ENCODE measurements at regions not wholly inside any gene's neighbourhood (a gene's known extent, or its start where the extent isn't known, plus 50 kb on each side); places are given as distances from the start of the nearest gene placed in this dataset.
A peak's percentile ranks its signal among the peaks of the same experiment; 100 is the strongest.
"Not testable (repeated sequence)": the region's sequence is repeated elsewhere in the genome, so short reads cannot be mapped to it uniquely, and the experiment has no call there.

DNA sequence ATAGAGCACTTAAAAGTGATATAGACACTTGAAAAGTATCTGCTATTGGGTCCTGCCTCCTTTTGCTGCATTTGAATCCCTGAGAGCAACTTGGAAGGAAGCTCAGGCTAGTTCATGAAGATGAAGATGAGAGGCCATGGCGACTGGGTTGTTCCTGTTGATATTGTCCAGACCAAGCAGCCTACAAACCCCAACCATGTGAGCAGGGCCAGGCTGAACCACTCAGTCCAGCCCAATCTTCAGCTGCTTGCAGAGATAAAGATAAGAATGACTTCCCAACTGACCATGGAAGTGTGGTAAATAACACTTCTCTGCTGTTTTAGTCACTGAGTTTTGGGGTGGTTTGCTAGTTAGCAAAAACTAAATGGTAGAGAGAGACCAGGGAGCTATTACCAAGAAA is 417.6 kb downstream of the SOX11 start:
- DNase-seq: no peak

DNA sequence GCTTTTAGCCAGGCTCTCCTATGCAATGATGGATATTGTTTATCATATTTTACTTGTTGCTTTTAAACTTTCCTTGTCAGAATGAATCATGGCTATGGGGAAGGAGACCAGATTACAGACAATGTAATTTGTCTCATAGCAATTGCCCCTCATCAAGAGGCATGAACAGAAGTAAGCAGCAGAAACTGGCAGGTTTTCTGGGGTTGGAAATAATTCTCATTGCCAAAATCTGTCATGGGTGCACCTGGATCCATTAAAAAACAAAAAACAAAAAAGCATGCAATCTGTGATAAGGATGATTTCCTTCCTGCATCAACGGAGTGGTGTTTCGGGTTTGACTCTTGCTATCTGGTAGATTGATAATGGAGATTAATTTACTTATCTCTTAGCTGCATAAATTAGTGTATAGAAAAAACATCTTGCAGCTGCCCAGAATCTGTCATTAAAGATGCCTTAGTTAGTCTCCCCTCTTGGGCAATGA is 419.6 kb downstream of the SOX11 start:
- DNase-seq: no peak

DNA sequence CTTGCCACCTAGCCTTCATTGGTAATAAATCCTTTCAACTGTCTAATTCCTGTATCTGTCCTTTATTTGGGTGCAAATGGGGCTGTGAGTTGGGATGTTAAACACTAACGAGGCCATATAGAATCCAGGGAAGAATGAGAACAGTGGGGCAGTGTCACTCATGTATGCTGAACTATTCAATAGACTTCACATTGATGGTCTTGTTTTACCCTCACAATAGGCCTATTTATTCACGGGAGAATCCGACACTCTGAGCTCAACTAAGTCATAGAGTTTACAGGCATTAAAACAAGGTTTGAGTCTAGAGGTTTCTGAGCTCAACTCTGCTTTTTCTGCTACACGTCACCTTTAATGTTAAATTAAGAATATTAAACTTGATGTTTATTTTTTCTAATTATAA is 421.6 kb downstream of the SOX11 start:
- no peak for DNase-seq

DNA sequence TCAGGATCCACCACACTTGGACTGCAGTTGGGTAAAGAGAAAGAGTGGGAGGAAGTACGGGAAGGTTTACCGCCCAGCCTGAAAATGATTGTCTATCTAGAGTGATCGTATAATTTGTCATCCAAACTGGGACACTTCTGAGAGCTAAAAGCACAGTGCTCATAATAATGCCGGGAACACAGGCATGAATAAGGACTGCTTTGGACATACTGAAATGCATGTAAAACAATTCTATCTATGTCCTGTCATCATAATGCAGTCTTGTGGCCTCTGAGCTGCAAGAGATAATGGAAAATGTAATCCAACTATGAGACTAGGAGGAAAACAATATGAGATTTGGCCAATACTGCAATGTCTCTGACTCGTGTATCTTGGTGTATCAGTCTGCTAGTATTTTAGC is 435.5 kb downstream of the SOX11 start:
- DNase-seq: no peak

DNA sequence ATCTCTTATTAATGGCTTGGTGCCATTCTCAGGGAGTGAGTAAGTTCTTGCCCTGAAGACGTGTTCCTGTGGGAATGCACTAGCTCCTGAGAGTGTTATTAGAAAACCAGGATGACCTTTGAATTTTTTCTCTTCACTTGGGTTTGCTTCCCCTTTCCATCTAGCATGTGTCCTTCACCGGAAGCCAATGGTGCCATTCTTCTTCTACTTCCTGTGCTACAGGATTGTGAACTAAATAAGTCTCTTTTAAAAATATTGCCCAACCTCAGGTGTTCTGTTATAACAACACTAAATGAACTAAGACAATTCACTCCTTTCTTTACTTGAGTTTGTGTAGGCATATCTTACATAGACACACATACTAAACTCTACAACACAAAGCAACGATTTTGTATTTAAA is 447.0 kb downstream of the SOX11 start:
- DNase-seq: no peak

DNA sequence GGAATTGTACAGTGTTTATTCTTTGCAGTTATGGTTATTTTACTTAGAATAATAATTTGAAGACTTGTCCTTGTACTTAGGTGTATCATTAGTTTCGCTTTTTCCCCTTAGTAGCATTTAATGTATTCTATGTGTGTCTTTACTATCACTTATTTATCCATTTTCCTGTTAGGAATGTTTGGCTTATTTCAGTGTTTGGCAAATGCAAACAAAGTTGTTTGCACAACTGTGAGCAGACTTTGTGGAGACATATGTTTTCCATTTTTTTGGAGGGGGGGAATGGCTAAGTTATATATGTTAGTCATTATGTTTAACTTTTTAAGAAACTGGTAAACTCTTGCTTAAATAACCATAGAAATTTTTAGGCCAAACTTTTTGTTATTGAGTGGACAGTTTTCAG is 447.7 kb downstream of the SOX11 start:
- no peak for DNase-seq

DNA sequence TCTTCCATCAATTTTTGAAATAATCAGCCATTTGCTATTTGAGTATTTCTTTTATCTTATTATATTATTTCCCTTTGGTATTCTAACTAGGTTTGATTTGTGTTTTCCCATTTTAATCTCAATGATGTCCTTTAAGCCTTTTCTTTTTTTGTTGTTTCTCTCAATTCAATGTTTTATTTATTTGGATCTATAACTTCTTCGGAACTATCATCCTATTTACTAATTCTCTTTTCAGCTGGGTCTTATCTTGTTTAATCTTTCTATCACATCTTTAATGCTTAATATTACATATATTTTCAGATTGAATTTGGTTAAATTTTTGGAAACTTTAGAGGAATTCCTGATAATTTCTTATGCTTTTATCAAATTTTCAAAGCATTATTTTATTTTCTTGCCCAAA is 448.3 kb downstream of the SOX11 start:
- no peak for DNase-seq

DNA sequence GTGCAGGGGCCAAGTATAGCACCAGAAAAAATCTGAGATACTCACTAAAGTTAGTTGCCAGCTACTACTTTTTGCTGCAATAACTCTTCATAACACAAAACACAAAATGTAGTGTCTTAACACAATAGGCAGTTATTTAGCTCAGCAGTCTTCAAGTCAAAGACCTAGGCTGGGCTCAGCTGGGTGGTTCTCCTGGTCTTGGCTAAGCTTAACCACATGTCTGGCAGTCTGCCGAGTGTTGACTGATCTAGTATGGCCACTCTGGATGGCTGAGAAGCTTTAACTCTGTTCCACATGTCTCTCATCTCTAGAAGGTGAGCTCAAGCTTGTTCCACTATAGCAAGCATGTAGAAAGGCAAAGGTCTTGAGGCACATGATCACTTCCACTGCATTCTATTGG is 451.6 kb downstream of the SOX11 start:
- DNase-seq: no peak

DNA sequence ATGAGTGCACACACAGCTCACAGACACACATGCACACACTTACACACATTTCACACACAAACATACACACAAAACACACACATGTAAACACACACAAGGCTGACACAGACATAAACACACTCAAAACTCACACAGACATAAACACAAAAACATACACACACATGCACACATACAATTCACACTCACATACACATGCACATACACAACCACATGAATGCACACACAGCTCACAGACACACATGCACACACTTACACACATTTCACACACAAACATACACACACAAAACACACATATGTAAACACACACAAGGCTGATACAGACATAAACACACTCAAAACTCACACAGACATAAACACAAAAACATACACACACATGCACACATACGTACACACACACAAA is 455.0 kb downstream of the SOX11 start:
- DNase-seq: not testable (repeated sequence)

DNA sequence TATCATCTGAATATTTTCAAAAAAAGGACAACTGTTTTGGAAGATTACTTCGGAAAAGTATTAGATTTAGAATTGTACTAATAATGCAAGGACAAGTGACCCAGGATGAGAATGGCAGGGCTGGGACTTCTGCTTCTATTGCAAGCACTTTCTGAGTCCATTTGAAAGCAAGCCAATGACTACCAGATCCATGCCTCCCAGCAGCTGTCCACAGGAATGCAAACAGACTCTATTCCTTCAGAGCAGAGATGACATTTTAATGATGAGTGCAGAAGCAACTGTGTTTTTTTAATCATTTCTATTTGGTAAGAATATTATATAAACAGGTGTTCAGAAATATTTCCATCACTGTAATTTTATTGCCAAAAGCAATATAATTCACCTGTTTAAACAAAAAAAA is 456.7 kb downstream of the SOX11 start:
- peak; percentile 9 for DNase-seq

DNA sequence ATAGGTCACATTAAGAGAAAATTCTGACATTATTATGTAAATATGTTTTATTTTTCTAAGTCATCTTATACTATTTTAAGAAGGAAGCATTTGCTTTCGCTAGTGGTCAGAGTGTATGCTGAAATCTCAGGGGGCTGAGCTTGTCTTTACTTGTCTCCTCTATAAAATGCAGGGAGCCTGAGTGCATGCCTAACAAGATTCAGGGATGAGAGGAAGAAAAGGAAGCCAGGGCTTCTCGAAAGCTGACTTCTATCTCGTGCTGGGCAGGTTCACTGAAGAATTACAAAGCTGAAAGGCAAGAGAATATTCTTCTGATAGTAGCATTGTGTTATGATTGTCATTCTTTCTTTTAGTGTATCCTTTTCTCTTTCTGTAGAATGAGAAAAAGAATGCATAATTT is 467.4 kb downstream of the SOX11 start:
- no peak for DNase-seq

DNA sequence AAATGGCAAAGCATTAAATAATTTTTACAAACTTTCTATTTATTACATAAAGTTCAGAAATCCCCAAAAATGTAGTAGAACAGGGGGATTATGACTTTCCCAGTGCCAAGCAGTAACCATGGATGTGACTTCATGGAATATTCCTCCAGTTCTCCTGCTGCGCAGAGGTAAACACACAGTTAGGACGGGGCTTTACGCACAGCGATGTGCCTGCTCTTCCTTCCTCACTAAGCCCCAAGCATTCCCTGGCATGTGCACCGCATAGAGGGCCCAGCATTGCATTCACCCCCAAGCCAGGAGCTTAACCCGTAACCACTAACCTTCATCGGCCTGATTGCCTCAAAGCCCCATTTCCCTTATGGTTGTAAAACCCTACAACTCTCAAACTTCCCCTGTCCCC is 471.7 kb downstream of the SOX11 start:
- DNase-seq: no peak

DNA sequence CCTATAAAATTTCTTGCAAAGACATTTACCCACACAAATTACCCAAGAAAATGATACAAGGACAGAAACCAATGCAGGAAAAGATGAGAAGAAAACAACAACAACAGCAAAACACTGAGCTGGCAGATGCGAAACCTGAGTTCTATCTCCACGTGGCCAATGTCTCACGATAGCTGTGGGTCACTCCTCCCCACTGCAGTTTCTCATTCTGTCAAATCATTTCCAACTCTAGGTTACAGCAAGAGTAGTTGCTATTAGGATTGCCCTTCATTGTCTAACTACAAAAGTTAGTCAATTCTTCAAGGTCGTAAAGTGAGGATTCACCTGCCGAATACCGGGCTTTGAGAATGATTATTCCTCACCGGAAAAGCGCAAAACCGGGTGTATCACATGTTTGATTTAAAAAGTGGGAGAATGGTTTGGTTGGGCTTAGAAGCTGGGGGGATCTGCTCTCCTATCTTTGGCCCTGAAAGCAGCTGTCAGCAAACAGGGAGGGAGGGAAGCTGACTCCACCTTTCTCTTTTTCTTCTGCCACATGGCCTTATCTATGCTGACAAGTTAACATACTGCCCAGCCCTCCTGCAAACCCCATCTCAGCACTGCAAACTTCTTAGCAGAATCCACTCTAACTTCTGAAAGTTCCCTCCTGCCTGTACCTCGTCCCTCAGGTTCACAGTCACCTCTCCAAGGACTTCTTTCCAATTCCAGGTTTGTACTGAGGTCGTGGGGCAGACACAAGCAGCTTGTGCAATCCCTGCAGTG is 473.0 kb downstream of the SOX11 start:
- DNase-seq: no peak

DNA sequence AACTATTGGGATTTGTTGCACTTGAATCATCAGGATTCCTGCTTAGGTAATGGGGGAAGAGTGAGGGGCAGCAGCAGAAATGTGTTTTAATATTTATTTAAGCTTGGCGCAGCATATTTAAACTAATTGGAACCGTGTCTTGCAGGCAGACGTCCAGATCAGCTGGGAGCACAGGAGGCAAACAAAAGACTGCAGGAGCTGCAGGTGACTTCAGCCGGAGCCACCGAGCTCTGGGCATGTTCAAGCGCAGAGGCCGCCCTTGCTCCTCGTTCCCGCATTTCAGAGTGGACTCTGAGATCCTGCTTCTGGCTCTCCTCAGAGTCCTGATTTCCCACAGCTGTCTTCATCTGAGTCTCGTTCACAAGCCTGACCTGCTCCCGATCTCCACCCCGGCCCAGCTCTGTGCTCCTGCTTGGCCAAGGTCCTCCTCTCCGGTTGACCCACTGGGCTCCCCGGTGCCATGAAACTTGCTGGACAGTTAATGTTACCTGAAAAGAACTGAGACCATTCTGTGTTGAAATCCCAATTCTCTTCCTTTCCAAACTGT is 475.5 kb downstream of the SOX11 start:
- no peak for DNase-seq

DNA sequence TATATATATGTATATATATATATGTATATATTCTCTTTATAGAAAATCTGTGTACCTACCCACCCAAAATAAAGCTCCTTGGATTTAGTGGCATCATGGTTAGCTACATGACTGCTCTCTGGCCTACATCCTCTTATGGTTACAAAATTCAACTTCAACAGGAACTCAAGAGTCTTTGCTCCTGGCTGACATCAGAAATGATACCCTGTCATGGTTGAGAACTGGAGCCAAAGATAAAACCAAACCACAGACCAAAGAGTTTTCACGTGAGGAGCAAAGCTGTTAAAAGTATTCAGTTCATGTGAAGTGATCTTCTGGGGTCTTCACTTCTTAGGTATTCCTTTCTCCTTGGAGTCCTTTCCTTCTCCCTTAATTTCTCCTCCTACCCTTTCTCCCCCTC is 476.3 kb downstream of the SOX11 start:
- no peak for DNase-seq

DNA sequence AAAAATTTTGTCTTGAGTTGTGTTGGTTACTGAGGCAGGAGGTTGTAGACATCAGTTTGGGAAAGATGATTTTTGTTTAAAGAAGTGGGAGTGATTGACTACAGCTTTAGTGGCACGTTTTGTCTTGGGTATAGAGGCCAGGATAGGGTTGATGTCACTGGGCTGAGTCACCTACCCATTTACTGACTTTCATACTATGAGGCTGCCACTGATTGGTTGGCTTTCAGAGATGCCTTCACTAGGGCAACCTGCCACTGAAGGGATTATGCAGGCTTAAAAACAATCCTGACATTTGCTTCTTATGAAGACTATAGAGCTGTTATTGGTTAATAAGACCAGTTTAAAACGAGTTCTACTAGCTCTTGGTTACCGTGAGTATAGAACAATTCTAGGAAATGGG is 479.1 kb downstream of the SOX11 start:
- no peak for DNase-seq

DNA sequence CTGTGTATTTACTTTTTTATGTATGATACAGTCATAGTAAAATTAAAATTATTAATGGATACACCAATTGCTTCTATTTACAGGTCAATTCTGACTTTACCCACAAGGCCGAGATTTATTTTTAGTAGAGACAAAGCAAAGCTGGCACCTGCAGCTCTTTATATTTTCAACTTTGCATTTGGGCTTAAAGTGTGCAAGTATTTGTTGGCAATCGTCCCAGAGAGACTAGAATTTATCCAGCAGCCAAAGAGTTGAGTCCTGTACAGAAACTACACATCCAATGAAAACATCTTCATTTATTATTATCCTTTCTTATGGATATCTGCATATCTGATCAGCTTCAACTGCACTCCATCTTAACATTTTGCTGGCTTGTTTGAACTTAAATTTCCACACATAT is 485.6 kb downstream of the SOX11 start:
- no peak for DNase-seq

DNA sequence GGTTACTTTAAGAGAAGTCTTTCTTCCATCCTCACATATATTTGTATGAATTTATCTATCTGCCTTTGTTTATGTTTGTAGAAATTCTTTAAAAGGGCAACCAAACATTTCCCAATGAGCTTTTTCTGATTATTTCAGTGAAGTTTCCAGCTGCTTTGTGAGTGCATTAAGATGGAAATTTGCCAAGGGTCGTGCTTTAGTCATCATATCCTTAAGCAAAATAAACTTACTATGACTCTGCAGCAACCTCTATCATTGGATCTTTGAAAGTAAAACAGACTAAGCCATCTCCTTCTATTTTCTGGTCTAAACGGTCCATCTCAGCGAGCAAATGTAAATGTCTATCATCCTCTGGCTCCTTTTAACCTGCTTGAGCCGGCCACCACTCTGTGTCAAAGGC is 489.3 kb downstream of the SOX11 start:
- DNase-seq: peak; percentile 54

DNA sequence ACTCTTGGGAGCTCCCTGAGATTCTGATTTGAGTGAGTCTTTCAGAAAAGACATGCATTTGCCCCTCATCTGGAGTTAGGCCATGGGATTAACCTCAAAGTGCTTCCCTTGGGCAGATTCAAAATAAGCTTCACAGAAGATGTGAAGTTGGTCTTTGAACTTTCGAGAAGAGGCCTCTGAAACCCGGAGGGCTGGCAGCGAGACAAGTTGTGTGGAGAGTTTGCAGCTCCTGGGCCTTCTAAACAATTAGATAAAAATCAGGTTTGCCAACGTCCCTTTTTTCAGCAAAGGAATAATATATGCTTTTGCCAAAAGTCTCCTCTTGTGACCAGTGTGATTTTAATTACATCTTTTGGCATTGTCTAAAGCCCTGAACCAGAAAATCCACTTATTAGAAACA is 489.7 kb downstream of the SOX11 start:
- DNase-seq: peak; percentile 15

DNA sequence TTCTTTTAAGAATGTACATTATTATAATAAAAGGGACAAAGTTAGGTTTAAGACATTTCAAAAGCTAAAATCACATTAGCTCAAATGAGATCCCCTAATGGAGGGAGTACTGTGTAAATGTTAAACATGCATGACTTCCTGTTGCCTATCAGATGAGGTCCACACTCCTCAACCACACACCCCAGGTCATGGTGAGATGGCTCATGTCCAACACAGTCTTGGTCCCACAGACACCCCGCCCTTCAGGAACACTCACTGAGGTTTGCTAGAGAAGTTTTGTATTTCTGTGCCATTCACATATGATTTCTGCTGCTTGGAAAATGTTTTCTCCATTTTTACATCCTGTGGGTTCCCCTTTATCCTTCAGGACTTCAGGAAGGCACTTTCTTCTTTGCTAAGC is 491.0 kb downstream of the SOX11 start:
- DNase-seq: no peak

DNA sequence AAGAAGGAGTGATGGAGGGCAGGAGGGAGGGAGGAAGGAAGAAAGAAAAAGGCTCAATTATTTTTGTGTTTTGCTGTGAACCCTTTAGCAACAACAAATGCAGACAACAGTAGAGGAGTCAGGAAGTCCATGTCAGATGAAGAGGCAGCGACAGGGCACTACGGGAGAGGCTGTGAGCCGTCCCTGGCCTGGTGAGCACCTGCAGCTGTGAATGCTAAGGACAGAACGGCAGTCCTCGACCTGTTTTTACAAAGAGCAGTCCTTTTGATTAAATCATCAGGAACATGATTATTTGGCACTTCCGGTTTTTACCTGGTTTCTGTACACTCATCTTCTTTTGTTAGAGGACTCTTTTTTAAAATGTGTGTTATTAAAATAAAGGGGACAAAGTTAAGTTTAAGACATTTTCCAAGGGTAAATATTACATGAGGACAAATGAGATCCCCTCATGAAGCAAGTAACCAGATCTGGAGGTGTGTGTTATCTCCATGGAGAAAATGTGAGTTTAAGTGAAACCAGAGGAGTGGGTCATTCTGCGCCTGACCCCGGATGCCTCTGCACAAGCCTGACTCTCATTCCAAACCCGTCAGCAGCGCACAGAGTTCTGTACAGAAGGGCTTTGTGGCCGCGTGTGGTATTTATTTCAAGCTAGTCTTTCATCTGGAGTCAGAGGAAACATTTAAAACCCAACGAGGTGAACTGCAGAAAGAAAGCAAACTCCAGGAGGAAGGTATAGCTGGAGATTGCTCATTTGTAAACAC is 492.5 kb downstream of the SOX11 start:
- peak; percentile 1 for DNase-seq

DNA sequence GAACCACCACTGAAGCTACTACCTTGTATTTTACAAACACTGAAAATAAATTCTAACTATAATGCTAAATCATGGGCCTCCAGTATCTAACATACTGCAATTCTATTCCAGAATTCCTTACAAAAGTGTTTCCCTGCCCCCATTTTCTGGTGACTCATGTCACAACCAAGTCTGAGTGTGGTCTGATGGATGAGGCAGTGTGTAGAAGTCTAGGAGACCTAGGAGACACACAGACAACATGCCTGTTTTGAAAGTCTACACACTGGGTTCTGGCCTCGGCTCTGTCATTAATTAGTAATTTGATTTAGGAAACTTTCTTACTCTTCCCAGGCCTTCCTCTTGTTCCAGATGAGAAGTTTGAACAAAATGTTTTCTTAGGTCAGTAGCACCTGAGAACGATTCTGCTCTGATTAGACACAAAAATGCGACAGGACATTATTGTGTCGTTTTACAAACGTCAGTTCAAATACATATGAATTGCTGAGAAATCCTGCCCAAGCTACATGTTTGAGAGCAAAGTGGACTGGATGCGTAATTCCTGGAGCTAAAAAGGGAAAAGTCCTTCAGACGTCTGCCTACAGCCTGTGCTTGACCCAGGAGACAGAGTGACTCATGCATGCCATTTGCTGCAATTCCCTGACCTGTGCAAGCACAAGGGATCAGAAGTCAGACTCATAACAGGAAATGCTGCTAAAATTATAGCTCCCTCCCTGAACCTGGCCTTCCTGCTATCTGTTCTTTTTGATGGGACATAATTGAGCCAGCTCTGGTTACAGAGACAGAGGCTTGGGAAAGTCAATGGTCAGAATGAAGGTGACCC is 494.4 kb downstream of the SOX11 start:
- no peak for DNase-seq
